Right cardiac atrium (tissue), 5 donors: ENCODE measurements at regions not wholly inside any gene's neighbourhood (a gene's known extent, or its start where the extent isn't known, plus 50 kb on each side); places are given as distances from the start of the nearest gene placed in this dataset.
A peak's percentile ranks its signal among the peaks of the same experiment; 100 is the strongest.
"Not testable (repeated sequence)": the region's sequence is repeated elsewhere in the genome, so short reads cannot be mapped to it uniquely, and the experiment has no call there.

Experiments
- ATAC-seq, 2 donors: fragments of 200-7000 bp; cut with Tn5 transposase; one replicate each; pipeline versions ENCODE4 v1.8.0 to v1.9.1; 2020; ENCODE audit warnings: moderate library complexity in 2 of 2, mild to moderate bottlenecking in 1 of 2
- DNase-seq, 3 donors: peaks; one replicate each; pipeline ENCODE4 v3.0.0-alpha.2; 2020
- H3K27ac ChIP-seq: one replicate; pipeline ENCODE4 v1.5.1; 2013; ENCODE audit warnings: mild to moderate bottlenecking, low read length, control low read depth, moderate library complexity
- H3K27me3 ChIP-seq: one replicate; pipeline ENCODE4 v1.6.1; 2013; ENCODE audit not compliant: control insufficient read depth, insufficient read depth
- H3K4me1 ChIP-seq: one replicate; pipeline ENCODE4 v1.6.1; 2013; ENCODE audit warnings: low read length; ENCODE audit not compliant: control insufficient read depth, insufficient read depth
- H3K4me3 ChIP-seq: one replicate; pipeline ENCODE4 v1.5.1; 2013; ENCODE audit warnings: low read length, control low read depth
- H3K9me3 ChIP-seq: one replicate; pipeline ENCODE4 v1.6.1; 2013; ENCODE audit warnings: low read length; ENCODE audit not compliant: control insufficient read depth
- WGBS: extraction: QIAGEN DNeasy Blood & Tissue Kit; methylation state at CpG from one replicate; pipeline ENCODE4 v1.1.7; 2013; 5-methylcytosine and 5-hydroxymethylcytosine counted together
- intact Hi-C, 4 donors: fragments of 100-400 bp; cut with DNase I; formaldehyde crosslinking; loops; one replicate each; pipeline versions ENCODE4 v1.11.0 to v1.14.0; 2022 to 2023
- donor health status: healthy with polysubstance abuse.
- donor health status: DM: no; HTN: yes; CAD: no.
- donor health status: DM: no; HTN: no; CAD: no.
- donor health status: DM: no; HTN: yes; CAD: no; lungs with severe emphysema.
- donor health status: DM: yes; HTN: yes; CAD: no.

DNA sequence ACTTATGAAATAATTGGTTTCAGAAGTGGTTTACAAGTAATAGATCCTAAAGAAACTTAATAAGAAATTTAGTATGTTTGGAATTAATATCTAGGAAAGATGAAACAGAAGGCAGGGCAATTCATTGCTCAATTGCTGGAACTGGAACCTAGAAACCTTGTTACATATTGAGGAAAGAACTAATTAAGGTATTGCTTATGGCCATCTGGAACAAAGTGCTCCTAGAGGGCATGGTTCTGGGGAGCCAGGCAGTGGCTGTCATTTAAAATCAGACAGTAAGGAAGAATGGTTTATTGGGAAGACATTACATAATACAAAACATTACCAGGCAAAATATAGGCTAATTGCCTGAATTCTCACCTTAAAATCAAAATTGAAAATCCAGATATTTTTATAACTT, 224.1 kb downstream of the SLITRK6 start:
- Histone ChIP-seq H3K9me3 (no peaks in the 10 kb centered on the region), H3K27me3 (no peaks in the 10 kb centered on the region), H3K27ac (no peak overlapping the region), H3K4me3 (no peak overlapping the region), H3K4me1 (no peaks in the 10 kb centered on the region)
- no peak for DNase-seq
- no peak for ATAC-seq
- intact Hi-C loops: no loop called here

DNA sequence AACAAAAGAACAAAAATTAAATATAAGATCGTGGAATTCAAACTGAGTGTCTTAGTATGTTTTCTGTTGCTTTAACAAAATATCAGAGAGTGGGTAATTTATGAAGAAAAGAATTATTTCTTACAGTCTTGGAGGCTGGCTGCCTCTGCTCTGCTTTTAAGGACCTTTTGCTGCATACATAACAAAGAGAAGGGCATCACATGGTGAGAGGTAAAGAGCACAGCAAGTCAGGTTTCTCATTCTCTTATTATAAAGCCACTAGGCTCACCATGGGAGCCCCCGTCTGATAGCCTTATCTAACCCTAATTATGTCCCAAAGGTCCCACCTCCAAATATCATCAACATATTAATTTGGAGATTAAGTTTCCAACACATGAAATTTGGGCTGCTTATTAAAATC, 231.3 kb downstream of the SLITRK6 start:
- 66% methylated on average over 2 of the region's 2 CpGs for WGBS
- Histone ChIP-seq H3K4me1 (no peaks in the 10 kb centered on the region), H3K27me3 (no peaks in the 10 kb centered on the region), H3K9me3 (no peaks in the 10 kb centered on the region), H3K27ac (no peak overlapping the region), H3K4me3 (no peak overlapping the region)
- ATAC-seq (no peak), DNase-seq (no peak)
- intact Hi-C loops: no loop called here

DNA sequence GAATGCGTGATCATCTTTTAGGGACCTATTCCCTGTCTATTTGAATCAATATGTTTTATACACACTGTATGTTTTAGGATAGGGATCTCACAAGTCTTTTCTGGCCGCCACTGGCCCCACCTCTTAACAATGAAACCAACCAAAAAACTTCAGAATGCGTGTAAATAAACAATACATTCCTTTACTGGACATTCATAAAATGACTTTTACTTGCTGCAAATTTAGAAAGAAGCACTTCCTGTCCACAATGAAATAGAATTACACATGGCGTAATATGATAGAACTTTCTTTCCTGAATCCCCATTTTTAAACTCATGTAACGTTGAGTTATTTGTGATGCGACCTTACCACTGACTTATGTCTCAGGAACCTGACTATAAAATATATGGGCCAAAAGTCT, 233.6 kb downstream of the SLITRK6 start:
- WGBS: 66% methylated on average over 6 of the region's 6 CpGs
- intact Hi-C loops: no loop called here
- DNase-seq: no peak
- Histone ChIP-seq H3K27ac (no peak overlapping the region), H3K27me3 (no peaks in the 10 kb centered on the region), H3K4me1 (no peaks in the 10 kb centered on the region), H3K9me3 (no peaks in the 10 kb centered on the region), H3K4me3 (no peak overlapping the region)
- no peak for ATAC-seq

GRCh38 chr13:85564598-85564997, 234.6 kb downstream of the SLITRK6 start:
- ATAC-seq: no peak
- no peak for DNase-seq
- H3K27ac ChIP-seq: no peak overlapping the region
- no peaks in the 10 kb centered on the region for H3K27me3 ChIP-seq
- intact Hi-C loops: no loop called here
- no peaks in the 10 kb centered on the region for H3K4me1 ChIP-seq
- no peaks in the 10 kb centered on the region for H3K9me3 ChIP-seq
- H3K4me3 ChIP-seq: no peak overlapping the region
- WGBS: 48% methylated on average over 1 of the region's 1 CpG

GRCh38 chr13:85562282-85562681, 236.9 kb downstream of the SLITRK6 start:
- 93% methylated on average over 6 of the region's 6 CpGs for WGBS
- Histone ChIP-seq H3K27ac (no peak overlapping the region), H3K4me3 (no peak overlapping the region), H3K27me3 (no peaks in the 10 kb centered on the region), H3K9me3 (no peaks in the 10 kb centered on the region), H3K4me1 (no peaks in the 10 kb centered on the region)
- ATAC-seq (no peak), DNase-seq (peak in 1 of 3 donors; percentile 6)
- intact Hi-C loops: no loop called here

DNA sequence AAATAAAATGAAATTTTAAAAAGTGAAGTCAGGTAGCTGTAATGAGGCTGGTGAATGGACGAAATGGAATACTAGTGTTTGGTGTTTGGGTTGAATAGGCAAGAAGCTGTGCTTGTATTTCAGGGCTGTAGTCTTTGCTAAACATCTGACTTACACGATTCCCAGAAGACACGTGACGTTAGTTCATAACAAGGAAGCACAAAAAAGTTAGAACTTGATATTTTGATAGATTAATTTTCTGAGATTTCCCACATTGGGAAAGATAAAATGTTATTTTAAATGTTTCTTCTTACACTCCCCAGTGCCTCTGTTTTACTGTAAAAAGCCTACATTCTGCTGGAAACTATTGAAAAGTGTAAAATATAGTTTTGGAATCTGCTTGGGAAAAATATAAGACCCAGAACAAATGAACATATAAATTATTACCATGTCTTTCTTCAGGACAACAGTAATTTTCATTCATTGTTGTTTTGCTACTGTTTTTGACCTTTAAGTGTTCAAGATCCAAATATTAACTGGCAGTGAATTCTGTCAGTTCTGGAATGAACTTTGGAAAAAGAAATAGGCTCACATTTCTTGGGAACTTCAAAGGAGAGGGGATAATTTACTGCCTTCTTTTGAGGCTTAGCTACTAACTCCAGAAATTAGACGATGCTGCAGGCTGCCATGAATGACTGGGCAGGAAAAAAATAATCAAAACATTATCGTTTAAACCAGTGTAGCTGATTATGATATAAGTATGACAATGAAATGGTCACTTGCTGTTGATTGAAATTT, 241.3 kb downstream of the SLITRK6 start:
- Histone ChIP-seq H3K9me3 (no peaks in the 10 kb centered on the region), H3K27ac (no peak overlapping the region), H3K27me3 (no peaks in the 10 kb centered on the region), H3K4me1 (no peaks in the 10 kb centered on the region), H3K4me3 (no peak overlapping the region)
- intact Hi-C loops: no loop called here
- 55% methylated on average over 6 of the region's 6 CpGs for WGBS
- ATAC-seq: no peak
- DNase-seq: no peak

GRCh38 chr13:85551012-85551411, 248.2 kb downstream of the SLITRK6 start:
- H3K4me3 ChIP-seq: no peak overlapping the region
- no peaks in the 10 kb centered on the region for H3K9me3 ChIP-seq
- ATAC-seq (no peak), DNase-seq (no peak)
- intact Hi-C loops: no loop called here
- WGBS: 88% methylated on average over 1 of the region's 1 CpG
- H3K27ac ChIP-seq: no peak overlapping the region
- H3K27me3 ChIP-seq: no peaks in the 10 kb centered on the region
- no peaks in the 10 kb centered on the region for H3K4me1 ChIP-seq

- DNase-seq: no peak
- H3K4me1 ChIP-seq: no peaks in the 10 kb centered on the region
- H3K27ac ChIP-seq: no peak overlapping the region
- intact Hi-C loops: no loop called here
- ATAC-seq: no peak
- H3K9me3 ChIP-seq: no peaks in the 10 kb centered on the region
- 75% methylated on average over 2 of the region's 2 CpGs for WGBS
- H3K27me3 ChIP-seq: no peaks in the 10 kb centered on the region
- no peak overlapping the region for H3K4me3 ChIP-seq
Observed at GRCh38 chr13:85549819-85550218, 249.4 kb downstream of the SLITRK6 start.

GRCh38 chr13:85548845-85549244, 250.4 kb downstream of the SLITRK6 start:
- ATAC-seq, H3K4me3 ChIP-seq, DNase-seq, H3K9me3 ChIP-seq, H3K4me1 ChIP-seq, intact Hi-C loops, H3K27ac ChIP-seq, H3K27me3 ChIP-seq: not testable (repeated sequence)

DNA sequence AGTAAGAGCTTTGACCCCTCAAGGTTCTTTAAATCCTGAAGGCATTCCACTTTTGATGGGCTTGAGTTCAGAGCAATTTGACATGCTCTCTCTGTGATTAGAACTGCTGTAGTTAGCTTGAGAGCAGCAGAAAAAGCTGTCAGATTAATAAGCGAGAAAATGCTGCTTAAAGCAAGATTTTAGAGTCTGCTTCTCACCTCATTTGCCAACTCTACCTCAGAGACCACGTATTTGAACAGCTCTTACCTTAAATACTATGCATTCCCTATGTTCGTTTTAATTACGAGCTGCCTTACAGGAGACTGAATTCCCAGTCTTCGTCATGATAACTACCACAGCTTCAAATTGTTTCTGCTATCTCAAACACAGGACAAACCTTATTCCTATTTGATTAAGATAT, 253.4 kb downstream of the SLITRK6 start:
- ATAC-seq (no peak), DNase-seq (no peak)
- H3K4me3 ChIP-seq: no peak overlapping the region
- WGBS: 61% methylated on average over 5 of the region's 5 CpGs
- no peaks in the 10 kb centered on the region for H3K9me3 ChIP-seq
- H3K27me3 ChIP-seq: no peaks in the 10 kb centered on the region
- intact Hi-C loops: no loop called here
- H3K4me1 ChIP-seq: no peaks in the 10 kb centered on the region
- H3K27ac ChIP-seq: no peak overlapping the region

DNA sequence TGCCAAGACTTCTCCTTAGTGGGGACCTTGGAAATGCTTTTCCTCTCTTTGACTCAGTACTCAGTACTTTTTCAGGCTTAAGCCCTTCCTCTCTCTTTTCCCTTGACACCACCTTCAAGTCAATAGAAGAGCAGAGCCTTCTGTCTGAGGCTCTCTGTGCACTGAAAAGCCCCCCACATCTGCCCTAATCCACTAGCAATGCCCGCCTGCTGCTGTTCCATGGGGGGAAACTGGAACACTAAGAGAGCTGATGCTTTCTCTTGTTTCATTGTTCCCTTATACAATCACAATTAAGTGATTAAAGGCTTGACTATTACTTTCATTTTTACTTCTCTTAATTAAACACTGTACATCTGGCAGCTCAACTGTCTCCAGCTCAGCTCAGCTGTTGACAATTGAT, 254.5 kb downstream of the SLITRK6 start:
- H3K4me1 ChIP-seq: no peaks in the 10 kb centered on the region
- no peaks in the 10 kb centered on the region for H3K9me3 ChIP-seq
- intact Hi-C loops: no loop called here
- no peak overlapping the region for H3K27ac ChIP-seq
- H3K4me3 ChIP-seq: no peak overlapping the region
- 78% methylated on average over 1 of the region's 1 CpG for WGBS
- no peak for DNase-seq
- H3K27me3 ChIP-seq: no peaks in the 10 kb centered on the region
- no peak for ATAC-seq

DNA sequence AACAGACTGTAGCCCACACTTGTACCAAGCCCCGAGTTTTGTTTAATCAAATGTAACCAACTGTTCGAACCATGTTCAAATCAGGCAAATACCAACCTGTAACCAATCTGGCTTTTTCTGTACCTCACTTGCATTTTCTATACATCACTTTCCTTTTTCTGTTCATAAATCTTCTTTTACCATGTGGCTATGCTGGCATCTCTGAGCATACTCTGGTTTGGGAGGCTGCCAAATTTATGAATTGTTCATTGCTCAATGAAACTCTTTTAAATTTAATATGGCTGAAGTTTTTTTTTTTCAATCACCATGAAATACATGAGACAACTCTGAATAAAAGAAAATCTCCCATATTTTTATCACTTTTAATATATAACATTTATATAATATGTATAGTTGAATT, 256.1 kb downstream of the SLITRK6 start:
- intact Hi-C loops: no loop called here
- H3K4me1 ChIP-seq: no peaks in the 10 kb centered on the region
- no peak overlapping the region for H3K4me3 ChIP-seq
- 77% methylated on average over 2 of the region's 2 CpGs for WGBS
- H3K27me3 ChIP-seq: no peaks in the 10 kb centered on the region
- no peak for DNase-seq
- ATAC-seq: no peak
- H3K9me3 ChIP-seq: no peaks in the 10 kb centered on the region
- no peak overlapping the region for H3K27ac ChIP-seq
